Muscle of leg (tissue), 3 donors: ENCODE measurements at regions not wholly inside any gene's neighbourhood (a gene's known extent, or its start where the extent isn't known, plus 50 kb on each side); places are given as distances from the start of the nearest gene placed in this dataset.

Experiments used
- DNase-seq: peaks from one replicate; pipeline ENCODE4 v3.0.0; 2013
- H3K27ac ChIP-seq: one replicate; pipeline ENCODE4 v1.5.1; 2013; ENCODE audit warnings: mild to moderate bottlenecking, low read length, control low read depth
- H3K27me3 ChIP-seq: one replicate; pipeline ENCODE4 v1.6.1; 2013; ENCODE audit warnings: low read length; ENCODE audit not compliant: control insufficient read depth, insufficient read depth
- H3K36me3 ChIP-seq: one replicate; pipeline ENCODE4 v1.6.1; 2013; ENCODE audit warnings: low read length; ENCODE audit not compliant: control insufficient read depth, insufficient read depth
- H3K4me1 ChIP-seq: one replicate; pipeline ENCODE4 v1.6.1; 2013; ENCODE audit warnings: low read length; ENCODE audit not compliant: control insufficient read depth, insufficient read depth
- H3K4me3 ChIP-seq: one replicate; pipeline ENCODE4 v1.5.1; 2013; ENCODE audit warnings: low read length, control low read depth
- H3K9me3 ChIP-seq: replicated peaks from 2 replicates; pipeline ENCODE4 v1.6.1; 2013; ENCODE audit warnings: low read depth, low read length; ENCODE audit not compliant: control insufficient read depth
- WGBS: methylation state at CpG from one replicate; pipeline ENCODE4 v1.1.5; 2013; ENCODE audit warnings: missing lambda C conversion rate; ENCODE audit not compliant: insufficient coverage; 5-methylcytosine and 5-hydroxymethylcytosine counted together

- no peak overlapping the region for H3K27ac ChIP-seq
- 48% methylated on average over 9 of the region's 10 CpGs for WGBS
- H3K4me1 ChIP-seq = no peaks in the 10 kb centered on the region
- H3K27me3 ChIP-seq = no peaks in the 10 kb centered on the region
- no peak overlapping the region for H3K4me3 ChIP-seq
- H3K9me3 ChIP-seq = no peaks in the 10 kb centered on the region
- peak; percentile 6 for DNase-seq
- H3K36me3 ChIP-seq = no peaks in the 10 kb centered on the region
Measured at GRCh38 chr5:167696558-167697314, 594.7 kb upstream of the WWC1 start.

- DNase-seq = no peak
- Histone ChIP-seq H3K36me3 (no peaks in the 10 kb centered on the region), H3K4me1 (no peaks in the 10 kb centered on the region), H3K9me3 (no peaks in the 10 kb centered on the region), H3K27ac (no peak overlapping the region), H3K27me3 (no peaks in the 10 kb centered on the region), H3K4me3 (no peak overlapping the region)
- no CpG with 5 or more reads among the region's 1 CpG for WGBS
Measured at GRCh38 chr5:167699432-167699831, 592.0 kb upstream of the WWC1 start.

GRCh38 chr5:167701051-167701450 is 590.4 kb upstream of the WWC1 start:
- Histone ChIP-seq H3K9me3 (no peaks in the 10 kb centered on the region), H3K27me3 (no peaks in the 10 kb centered on the region), H3K4me1 (no peaks in the 10 kb centered on the region), H3K4me3 (no peak overlapping the region), H3K36me3 (no peaks in the 10 kb centered on the region), H3K27ac (no peak overlapping the region)
- DNase-seq = no peak
- WGBS = no CpG with 5 or more reads among the region's 1 CpG

DNA sequence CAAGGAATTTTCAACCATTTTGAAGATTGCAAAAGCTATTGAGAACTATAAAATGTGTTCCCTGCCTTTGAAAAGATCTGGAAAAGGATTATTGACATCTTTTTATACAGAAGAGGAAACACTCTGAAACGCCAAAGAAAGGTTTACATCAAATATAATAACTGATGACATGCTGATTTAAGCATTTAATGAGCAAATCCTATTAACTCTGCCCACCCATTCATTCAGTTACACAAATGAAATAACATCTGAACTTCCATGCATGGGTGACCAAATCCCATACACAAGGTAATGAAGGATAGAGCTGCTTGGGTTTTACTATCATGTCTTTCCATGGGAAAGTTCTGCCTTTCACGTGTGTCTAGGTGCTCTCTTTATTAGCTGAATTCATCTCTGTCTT is 589.4 kb upstream of the WWC1 start:
- no peaks in the 10 kb centered on the region for H3K4me1 ChIP-seq
- no peak overlapping the region for H3K27ac ChIP-seq
- no peaks in the 10 kb centered on the region for H3K36me3 ChIP-seq
- no peaks in the 10 kb centered on the region for H3K27me3 ChIP-seq
- no peak overlapping the region for H3K4me3 ChIP-seq
- no CpG with 5 or more reads among the region's 2 CpGs for WGBS
- DNase-seq = no peak
- H3K9me3 ChIP-seq = no peaks in the 10 kb centered on the region

GRCh38 chr5:167708449-167708848 is 583.0 kb upstream of the WWC1 start:
- H3K36me3 ChIP-seq = no peaks in the 10 kb centered on the region
- no peak overlapping the region for H3K27ac ChIP-seq
- no CpG with 5 or more reads among the region's 3 CpGs for WGBS
- no peaks in the 10 kb centered on the region for H3K27me3 ChIP-seq
- no peaks in the 10 kb centered on the region for H3K4me1 ChIP-seq
- H3K9me3 ChIP-seq = no peaks in the 10 kb centered on the region
- H3K4me3 ChIP-seq = no peak overlapping the region
- DNase-seq = no peak

- H3K4me3 ChIP-seq = no peak overlapping the region
- no peaks in the 10 kb centered on the region for H3K4me1 ChIP-seq
- no peak overlapping the region for H3K27ac ChIP-seq
- no peak for DNase-seq
- no peaks in the 10 kb centered on the region for H3K9me3 ChIP-seq
- WGBS = 80% methylated on average over 1 of the region's 4 CpGs
- no peaks in the 10 kb centered on the region for H3K27me3 ChIP-seq
- H3K36me3 ChIP-seq = no peaks in the 10 kb centered on the region
Measured at GRCh38 chr5:167709625-167710024, 581.8 kb upstream of the WWC1 start.

- Histone ChIP-seq H3K4me1 (no peaks in the 10 kb centered on the region), H3K36me3 (no peaks in the 10 kb centered on the region), H3K4me3 (no peak overlapping the region), H3K27me3 (no peaks in the 10 kb centered on the region), H3K9me3 (no peaks in the 10 kb centered on the region), H3K27ac (no peak overlapping the region)
- WGBS = 21% methylated on average over 1 of the region's 3 CpGs
- DNase-seq = no peak
Measured at GRCh38 chr5:167710444-167711073, 580.9 kb upstream of the WWC1 start.

DNA sequence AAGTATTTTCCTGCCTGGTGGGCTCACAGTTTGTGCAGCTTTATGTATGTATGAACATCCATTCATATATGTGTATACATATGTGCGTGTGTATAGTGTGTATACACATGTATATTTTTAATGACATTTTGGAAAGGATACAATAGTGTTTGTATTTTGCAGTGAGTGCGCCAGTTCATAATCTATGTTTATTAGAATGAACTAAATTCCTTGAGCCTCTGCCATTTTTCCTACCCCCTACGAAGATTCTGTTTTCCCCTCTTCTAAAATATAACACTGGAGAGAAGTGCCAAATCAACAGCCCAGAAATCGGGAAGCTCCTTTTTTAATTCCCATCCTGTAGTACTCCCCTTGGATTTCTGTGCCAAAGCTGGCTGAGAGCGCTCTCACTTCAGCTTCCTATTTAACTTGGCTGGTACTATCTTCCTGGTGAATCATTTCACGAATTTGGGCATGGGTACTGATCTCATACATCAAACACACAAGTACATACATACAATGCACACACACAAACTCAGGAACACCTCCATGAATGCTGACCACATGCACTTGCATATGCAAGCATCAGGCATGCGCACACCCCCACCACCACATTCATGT is 578.4 kb upstream of the WWC1 start:
- Histone ChIP-seq H3K9me3 (no peaks in the 10 kb centered on the region), H3K4me1 (no peaks in the 10 kb centered on the region), H3K27ac (no peak overlapping the region), H3K4me3 (no peak overlapping the region), H3K36me3 (no peaks in the 10 kb centered on the region), H3K27me3 (no peaks in the 10 kb centered on the region)
- WGBS = 87% methylated on average over 5 of the region's 7 CpGs
- DNase-seq = no peak

DNA sequence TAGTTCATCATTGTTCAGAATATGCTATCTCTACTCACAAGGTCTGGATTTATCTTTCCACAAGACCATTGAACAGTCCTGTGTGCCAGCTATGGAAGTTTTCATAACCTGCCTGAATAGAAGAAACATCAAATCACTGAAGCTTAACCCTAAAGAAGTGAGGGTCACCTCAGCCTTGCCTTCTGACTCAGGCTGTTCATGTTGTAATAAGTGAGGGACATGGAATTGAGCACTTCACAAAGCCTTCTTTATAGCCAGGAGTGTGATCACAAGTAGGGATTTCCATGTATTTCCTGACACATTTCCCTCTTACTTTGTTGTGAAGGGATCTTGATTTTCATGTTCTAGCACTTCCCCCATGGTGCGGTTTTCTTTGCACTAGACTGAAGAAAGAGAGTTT is 577.5 kb upstream of the WWC1 start:
- no CpG with 5 or more reads among the region's 1 CpG for WGBS

GRCh38 chr5:167716126-167716775 is 575.2 kb upstream of the WWC1 start:
- DNase-seq = no peak
- no CpG with 5 or more reads among the region's 6 CpGs for WGBS
- no peak overlapping the region for H3K4me3 ChIP-seq

More for the DNA sequence above, 577.5 kb upstream of the WWC1 start:
- H3K27ac ChIP-seq = no peak overlapping the region
- no peaks in the 10 kb centered on the region for H3K27me3 ChIP-seq
- no peak for DNase-seq
- H3K9me3 ChIP-seq = no peaks in the 10 kb centered on the region
- no peaks in the 10 kb centered on the region for H3K36me3 ChIP-seq
- no peaks in the 10 kb centered on the region for H3K4me1 ChIP-seq
- H3K4me3 ChIP-seq = no peak overlapping the region

More at GRCh38 chr5:167716126-167716775, 575.2 kb upstream of the WWC1 start:
- Histone ChIP-seq H3K9me3 (no peaks in the 10 kb centered on the region), H3K27me3 (no peaks in the 10 kb centered on the region), H3K4me1 (no peaks in the 10 kb centered on the region), H3K36me3 (no peaks in the 10 kb centered on the region), H3K27ac (no peak overlapping the region)
